SK-N-SH (cell line): ENCODE measurements at regions not wholly inside any gene's neighbourhood (a gene's known extent, or its start where the extent isn't known, plus 50 kb on each side); places are given as distances from the start of the nearest gene placed in this dataset.

Experiments
- CTCF ChIA-PET: fragments of 300-600, 350-600 bp; formaldehyde crosslinking; extraction: SDS; loops from one replicate; lab custom pipeline; 2021; lab: Yijun Ruan, JAX
- POLR2A ChIA-PET: fragments of 350-600 bp; sonication (Branson Sonifier 250); formaldehyde crosslinking; extraction: SDS; loops from one replicate; lab custom pipeline; 2020; ENCODE audit warnings: antibody characterized with exemption, inconsistent platforms; lab: Yijun Ruan, JAX
- DNase-seq: peaks from one replicate; pipeline ENCODE4 v3.0.0; 2012
- H2AFZ ChIP-seq: fragments of 200-600 bp; sonication (generic); 2 replicates; pipeline ENCODE4 v1.8.1; 2016; ENCODE audit warnings: antibody characterized with exemption, mild to moderate bottlenecking, low read depth
- H3F3A ChIP-seq: fragments of 200-600 bp; sonication (generic); replicated peaks from 2 replicates; pipeline ENCODE3; 2016; ENCODE audit warnings: antibody characterized with exemption, mild to moderate bottlenecking; ENCODE audit not compliant: insufficient read depth
- H3K27ac ChIP-seq, 2 experiments: fragments of 200-500 bp in 1 of 2; fragments of 200-600 bp in 1 of 2; sonication (Bioruptor generic) in 1 of 2; sonication (generic), shearing (Covaris generic) in 1 of 2; 2 replicates each; pipeline versions ENCODE4 v1.5.1 to v1.6.1; 2014 to 2016; ENCODE audit warnings: low read depth in 2 of 2, inconsistent platforms in 1 of 2, low read length in 1 of 2, mild to moderate bottlenecking in 1 of 2, mixed read lengths in 1 of 2
- H3K27me3 ChIP-seq: fragments of 200-600 bp; sonication (generic), shearing (Covaris generic); 2 replicates; pipeline ENCODE4 v1.6.1; 2016; ENCODE audit warnings: mixed run types; ENCODE audit not compliant: insufficient read depth
- H3K36me3 ChIP-seq, 2 experiments: fragments of 200-500 bp in 1 of 2; fragments of 200-600 bp in 1 of 2; sonication (Bioruptor generic) in 1 of 2; sonication (generic) in 1 of 2; replicated peaks in 1 of 2; 2 replicates each; pipeline versions ENCODE3 to v1.5.1; 2014 to 2016; ENCODE audit warnings: low read length in 1 of 2, mild to moderate bottlenecking in 1 of 2; ENCODE audit not compliant: insufficient read depth in 2 of 2, control insufficient read depth in 1 of 2
- H3K4me1 ChIP-seq, 2 experiments: fragments of 200-500 bp in 1 of 2; fragments of 200-600 bp in 1 of 2; sonication (Bioruptor generic) in 1 of 2; sonication (generic), shearing (Covaris generic) in 1 of 2; 2 replicates each; pipeline versions ENCODE4 v1.5.1 to v1.6.1; 2014 to 2016; ENCODE audit warnings: low read depth in 1 of 2, low read length in 1 of 2, mixed run types in 1 of 2; ENCODE audit not compliant: insufficient read depth in 2 of 2, control insufficient read depth in 1 of 2
- H3K4me2 ChIP-seq: fragments of 200-600 bp; sonication (generic), shearing (Covaris generic); 2 replicates; pipeline ENCODE4 v1.6.1; 2017; ENCODE audit warnings: mixed run types
- H3K4me3 ChIP-seq, 2 experiments: fragments of 200-500 bp in 1 of 2; fragments of 200-600 bp in 1 of 2; sonication (Bioruptor generic) in 1 of 2; sonication (generic), shearing (Covaris generic) in 1 of 2; 2 replicates each; pipeline versions ENCODE4 v1.5.1 to v1.8.1; 2014 to 2016; ENCODE audit warnings: low read depth in 2 of 2, inconsistent platforms in 1 of 2, low read length in 1 of 2, mild to moderate bottlenecking in 1 of 2, mixed read lengths in 1 of 2, moderate library complexity in 1 of 2
- H3K79me2 ChIP-seq: fragments of 200-600 bp; sonication (generic); 2 replicates; pipeline ENCODE4 v1.8.1; 2017; ENCODE audit warnings: mild to moderate bottlenecking; ENCODE audit not compliant: insufficient read depth
- H3K9ac ChIP-seq: fragments of 200-600 bp; sonication (generic); 2 replicates; pipeline ENCODE4 v1.6.1; 2017; ENCODE audit warnings: mixed run types
- H3K9me2 ChIP-seq: fragments of 200-600 bp; sonication (generic); 2 replicates; pipeline ENCODE4 v1.6.1; 2017; ENCODE audit warnings: mixed run types
- H3K9me3 ChIP-seq: fragments of 200-600 bp; sonication (generic); 2 replicates; pipeline ENCODE4 v1.6.1; 2017; ENCODE audit warnings: mixed run types, mild to moderate bottlenecking, moderate library complexity
- H4K20me1 ChIP-seq: fragments of 200-600 bp; sonication (generic); 2 replicates; pipeline ENCODE4 v1.6.1; 2017; ENCODE audit warnings: mild to moderate bottlenecking, mixed run types; ENCODE audit not compliant: insufficient read depth
- CHD2 ChIP-seq: fragments of 150-350 bp; IDR thresholded peaks from 2 replicates; pipeline ENCODE4 v1.6.1; 2018; ENCODE audit warnings: low read length; ENCODE audit not compliant: partially characterized antibody
- EP300 ChIP-seq, 2 experiments: IDR thresholded peaks; 2 replicates each; pipeline versions ENCODE4 v1.4.0 to v1.6.1; 2012; ENCODE audit warnings: borderline replicate concordance in 1 of 2, low read depth in 1 of 2, low read length in 1 of 2
- FOXM1 ChIP-seq: IDR thresholded peaks from 2 replicates; pipeline ENCODE4 v1.4.0; 2012; ENCODE audit warnings: low read depth, mild to moderate bottlenecking
- NRF1 ChIP-seq: IDR thresholded peaks from 2 replicates; pipeline ENCODE4 v1.6.1; 2012; ENCODE audit warnings: low read depth, mild to moderate bottlenecking, low read length
- POLR2AphosphoS5 ChIP-seq: IDR thresholded peaks from 2 replicates; pipeline ENCODE4 v1.6.1; 2012; ENCODE audit warnings: low read depth, low read length
- RAD21 ChIP-seq: IDR thresholded peaks from 2 replicates; pipeline ENCODE4 v1.6.1; 2012; ENCODE audit warnings: mild to moderate bottlenecking, low read length
- RXRA ChIP-seq: IDR thresholded peaks from 2 replicates; pipeline ENCODE4 v1.4.0; 2012; ENCODE audit warnings: low read depth, mild to moderate bottlenecking, borderline replicate concordance
- SIN3A ChIP-seq: IDR thresholded peaks from 2 replicates; pipeline ENCODE4 v1.6.1; 2012; ENCODE audit warnings: low read depth, mild to moderate bottlenecking, low read length, moderate library complexity, borderline replicate concordance
- SMC3 ChIP-seq: IDR thresholded peaks from 2 replicates; pipeline ENCODE4 v1.6.1; 2012; ENCODE audit warnings: low read depth, low read length, improper control_type of control experiment
- TCF12 ChIP-seq: IDR thresholded peaks from 2 replicates; pipeline ENCODE4 v1.4.0; 2012
- TEAD4 ChIP-seq: IDR thresholded peaks from 2 replicates; pipeline ENCODE4 v1.4.0; 2012; ENCODE audit warnings: mild to moderate bottlenecking, borderline replicate concordance; ENCODE audit not compliant: insufficient read depth
- YY1 ChIP-seq: IDR thresholded peaks from 2 replicates; pipeline ENCODE4 v1.4.0; 2012; ENCODE audit warnings: low read depth, mild to moderate bottlenecking
- WGBS: methylation state at CpG from one replicate; pipeline ENCODE4 v1.1.6; 2017; ENCODE audit warnings: low lambda C conversion rate; 5-methylcytosine and 5-hydroxymethylcytosine counted together
- TF ChIP-seq, protein P1 (sequence below): IDR thresholded peaks from 2 replicates; pipeline ENCODE4; 2012
- TF ChIP-seq, protein P2 (sequence below): fragments of 150-350 bp; IDR thresholded peaks from 2 replicates; pipeline ENCODE4 v1.6.1; 2017; ENCODE audit warnings: antibody characterized with exemption, low read length, low read depth, borderline replicate concordance
- TF ChIP-seq, protein P3 (sequence below): fragments of 200-600 bp; sonication (generic); IDR thresholded peaks from 2 replicates; pipeline ENCODE4 v1.6.1; 2017; ENCODE audit warnings: antibody characterized with exemption, mild to moderate bottlenecking, moderate library complexity
- TF ChIP-seq, protein P4 (sequence below): fragments of 150-350 bp; IDR thresholded peaks from 2 replicates; pipeline ENCODE4 v1.6.1; 2016; ENCODE audit warnings: mild to moderate bottlenecking, low read depth, low read length

DNA sequence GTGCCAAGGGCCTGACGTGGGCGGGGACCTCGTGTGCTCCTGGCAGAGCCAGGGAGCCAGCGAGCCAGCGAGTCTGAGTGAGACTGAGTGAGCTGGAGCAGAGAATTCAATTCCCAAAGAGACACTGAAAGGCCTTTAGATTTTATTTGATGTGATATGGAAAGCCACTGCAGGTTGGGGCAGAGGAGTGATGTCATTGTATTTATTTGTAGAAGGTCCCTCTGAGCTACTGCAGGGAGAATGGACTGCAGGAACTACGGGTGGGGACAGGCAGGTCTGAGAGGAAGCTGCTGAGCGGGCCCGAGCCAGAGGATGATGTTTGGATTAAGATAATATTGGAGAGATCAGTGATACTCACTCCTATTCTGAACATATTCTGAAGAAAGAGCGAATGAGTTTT is 445.8 kb upstream of the ANKRD30A start:
- WGBS, result 88% methylated on average over 9 of the region's 9 CpGs
- TF ChIP-seq, protein P1, sequence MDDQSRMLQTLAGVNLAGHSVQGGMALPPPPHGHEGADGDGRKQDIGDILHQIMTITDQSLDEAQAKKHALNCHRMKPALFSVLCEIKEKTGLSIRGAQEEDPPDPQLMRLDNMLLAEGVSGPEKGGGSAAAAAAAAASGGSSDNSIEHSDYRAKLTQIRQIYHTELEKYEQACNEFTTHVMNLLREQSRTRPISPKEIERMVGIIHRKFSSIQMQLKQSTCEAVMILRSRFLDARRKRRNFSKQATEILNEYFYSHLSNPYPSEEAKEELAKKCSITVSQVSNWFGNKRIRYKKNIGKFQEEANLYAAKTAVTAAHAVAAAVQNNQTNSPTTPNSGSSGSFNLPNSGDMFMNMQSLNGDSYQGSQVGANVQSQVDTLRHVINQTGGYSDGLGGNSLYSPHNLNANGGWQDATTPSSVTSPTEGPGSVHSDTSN, result no peak
- TF ChIP-seq RXRA (no peak), TEAD4 (no peak), EP300 (IDR thresholded peaks at IDR 0.05; ENCODE audit: borderline replicate concordance in 1 of 2, low read depth in 1 of 2, low read length in 1 of 2) (no peak), CHD2 (no peak), SIN3A (no peak), SMC3 (no peak), YY1 (no peak), POLR2AphosphoS5 (no peak), RAD21 (no peak), FOXM1 (no peak), NRF1 (no peak), TCF12 (no peak)
- TF ChIP-seq, protein P2, sequence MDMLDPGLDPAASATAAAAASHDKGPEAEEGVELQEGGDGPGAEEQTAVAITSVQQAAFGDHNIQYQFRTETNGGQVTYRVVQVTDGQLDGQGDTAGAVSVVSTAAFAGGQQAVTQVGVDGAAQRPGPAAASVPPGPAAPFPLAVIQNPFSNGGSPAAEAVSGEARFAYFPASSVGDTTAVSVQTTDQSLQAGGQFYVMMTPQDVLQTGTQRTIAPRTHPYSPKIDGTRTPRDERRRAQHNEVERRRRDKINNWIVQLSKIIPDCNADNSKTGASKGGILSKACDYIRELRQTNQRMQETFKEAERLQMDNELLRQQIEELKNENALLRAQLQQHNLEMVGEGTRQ, result no peak
- TF ChIP-seq, protein P3, sequence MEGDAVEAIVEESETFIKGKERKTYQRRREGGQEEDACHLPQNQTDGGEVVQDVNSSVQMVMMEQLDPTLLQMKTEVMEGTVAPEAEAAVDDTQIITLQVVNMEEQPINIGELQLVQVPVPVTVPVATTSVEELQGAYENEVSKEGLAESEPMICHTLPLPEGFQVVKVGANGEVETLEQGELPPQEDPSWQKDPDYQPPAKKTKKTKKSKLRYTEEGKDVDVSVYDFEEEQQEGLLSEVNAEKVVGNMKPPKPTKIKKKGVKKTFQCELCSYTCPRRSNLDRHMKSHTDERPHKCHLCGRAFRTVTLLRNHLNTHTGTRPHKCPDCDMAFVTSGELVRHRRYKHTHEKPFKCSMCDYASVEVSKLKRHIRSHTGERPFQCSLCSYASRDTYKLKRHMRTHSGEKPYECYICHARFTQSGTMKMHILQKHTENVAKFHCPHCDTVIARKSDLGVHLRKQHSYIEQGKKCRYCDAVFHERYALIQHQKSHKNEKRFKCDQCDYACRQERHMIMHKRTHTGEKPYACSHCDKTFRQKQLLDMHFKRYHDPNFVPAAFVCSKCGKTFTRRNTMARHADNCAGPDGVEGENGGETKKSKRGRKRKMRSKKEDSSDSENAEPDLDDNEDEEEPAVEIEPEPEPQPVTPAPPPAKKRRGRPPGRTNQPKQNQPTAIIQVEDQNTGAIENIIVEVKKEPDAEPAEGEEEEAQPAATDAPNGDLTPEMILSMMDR, result no peak
- TF ChIP-seq, protein P4, sequence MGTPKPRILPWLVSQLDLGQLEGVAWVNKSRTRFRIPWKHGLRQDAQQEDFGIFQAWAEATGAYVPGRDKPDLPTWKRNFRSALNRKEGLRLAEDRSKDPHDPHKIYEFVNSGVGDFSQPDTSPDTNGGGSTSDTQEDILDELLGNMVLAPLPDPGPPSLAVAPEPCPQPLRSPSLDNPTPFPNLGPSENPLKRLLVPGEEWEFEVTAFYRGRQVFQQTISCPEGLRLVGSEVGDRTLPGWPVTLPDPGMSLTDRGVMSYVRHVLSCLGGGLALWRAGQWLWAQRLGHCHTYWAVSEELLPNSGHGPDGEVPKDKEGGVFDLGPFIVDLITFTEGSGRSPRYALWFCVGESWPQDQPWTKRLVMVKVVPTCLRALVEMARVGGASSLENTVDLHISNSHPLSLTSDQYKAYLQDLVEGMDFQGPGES, result no peak
- ChIA-PET POLR2A (no interaction called here), CTCF (no interaction called here)
- Histone ChIP-seq H3K27ac (no peak overlapping the region), H3F3A (peaks cover 12% of the 10 kb centered on the region), H3K9me2 (no peaks in the 10 kb centered on the region), H3K27me3 (no peaks in the 10 kb centered on the region), H3K4me2 (no peak overlapping the region), H3K9ac (no peak overlapping the region), H3K79me2 (no peaks in the 10 kb centered on the region), H3K9me3 (no peaks in the 10 kb centered on the region), H3K36me3 (no peaks in the 10 kb centered on the region), H4K20me1 (no peaks in the 10 kb centered on the region; the same call in 1 of the 2 replicates), H2AFZ (no peak overlapping the region), H3K4me1 (peaks cover 12 to 28% of the 10 kb centered on the region in 2 experiments; a peak in 3 of 4 replicates), H3K4me3 (no peak overlapping the region)
- no peak for DNase-seq
